ENCODE measurements at regions not wholly inside any gene's neighbourhood (a gene's known extent, or its start where the extent isn't known, plus 50 kb on each side); places are given as distances from the start of the nearest gene placed in this dataset.
"Not testable (repeated sequence)": the region's sequence is repeated elsewhere in the genome, so short reads cannot be mapped to it uniquely, and the experiment has no call there.

DNA sequence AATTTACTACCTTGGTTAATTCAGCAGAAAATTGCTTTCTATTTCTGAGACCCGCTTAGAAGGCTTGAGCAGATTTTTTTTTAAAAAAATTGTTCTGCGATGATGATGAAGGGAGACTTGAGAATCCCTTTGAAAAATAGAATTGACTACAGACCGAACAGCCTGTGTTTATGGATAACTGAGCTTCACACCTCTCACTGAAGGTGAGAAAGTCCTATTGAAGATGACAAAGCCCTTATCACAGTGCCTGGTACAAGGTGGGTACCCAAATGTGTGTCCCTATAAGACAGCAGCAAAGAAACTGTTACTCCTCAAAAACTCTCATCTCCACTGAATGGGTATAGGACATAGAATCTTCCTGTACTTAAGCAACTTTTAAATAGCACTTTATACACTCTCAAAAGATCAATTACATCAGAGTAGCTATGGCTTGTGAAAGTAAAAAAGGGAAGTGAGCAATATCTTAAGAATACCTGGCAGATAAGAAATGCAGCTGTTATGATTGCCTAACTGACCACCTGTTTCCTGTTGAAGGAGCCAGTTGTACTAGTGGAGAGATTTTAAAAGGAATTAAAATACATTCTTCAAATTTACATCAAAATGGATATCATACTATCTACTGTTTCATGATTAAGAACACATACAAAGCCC is 419.7 kb downstream of the CHSY3 start:
- Histone ChIP-seq H3K27me3 (no peaks in the 10 kb centered on the region), H3K4me3 (no peak overlapping the region), H3K27ac (no peak overlapping the region), H3K36me3 (replicated peaks in 1 of 2) (no peaks in the 10 kb centered on the region), H3K9me3 (replicated peaks in 1 of 3) (no peaks in the 10 kb centered on the region), H3K4me1 (replicated peaks in 1 of 2) (no peaks in the 10 kb centered on the region)
- TF ChIP-seq, protein P1, sequence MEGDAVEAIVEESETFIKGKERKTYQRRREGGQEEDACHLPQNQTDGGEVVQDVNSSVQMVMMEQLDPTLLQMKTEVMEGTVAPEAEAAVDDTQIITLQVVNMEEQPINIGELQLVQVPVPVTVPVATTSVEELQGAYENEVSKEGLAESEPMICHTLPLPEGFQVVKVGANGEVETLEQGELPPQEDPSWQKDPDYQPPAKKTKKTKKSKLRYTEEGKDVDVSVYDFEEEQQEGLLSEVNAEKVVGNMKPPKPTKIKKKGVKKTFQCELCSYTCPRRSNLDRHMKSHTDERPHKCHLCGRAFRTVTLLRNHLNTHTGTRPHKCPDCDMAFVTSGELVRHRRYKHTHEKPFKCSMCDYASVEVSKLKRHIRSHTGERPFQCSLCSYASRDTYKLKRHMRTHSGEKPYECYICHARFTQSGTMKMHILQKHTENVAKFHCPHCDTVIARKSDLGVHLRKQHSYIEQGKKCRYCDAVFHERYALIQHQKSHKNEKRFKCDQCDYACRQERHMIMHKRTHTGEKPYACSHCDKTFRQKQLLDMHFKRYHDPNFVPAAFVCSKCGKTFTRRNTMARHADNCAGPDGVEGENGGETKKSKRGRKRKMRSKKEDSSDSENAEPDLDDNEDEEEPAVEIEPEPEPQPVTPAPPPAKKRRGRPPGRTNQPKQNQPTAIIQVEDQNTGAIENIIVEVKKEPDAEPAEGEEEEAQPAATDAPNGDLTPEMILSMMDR (IDR thresholded peaks at IDR 0.05): no peak
- no peak for TF ChIP-seq POLR2A (IDR thresholded peaks at IDR 0.05)
- intact Hi-C loops (cut with DNase I): no loop called here
- DNase-seq: no peak
- 65 to 88% (median 81%) methylated on average over 3 of the region's 3 CpGs for WGBS, 4 donors

DNA sequence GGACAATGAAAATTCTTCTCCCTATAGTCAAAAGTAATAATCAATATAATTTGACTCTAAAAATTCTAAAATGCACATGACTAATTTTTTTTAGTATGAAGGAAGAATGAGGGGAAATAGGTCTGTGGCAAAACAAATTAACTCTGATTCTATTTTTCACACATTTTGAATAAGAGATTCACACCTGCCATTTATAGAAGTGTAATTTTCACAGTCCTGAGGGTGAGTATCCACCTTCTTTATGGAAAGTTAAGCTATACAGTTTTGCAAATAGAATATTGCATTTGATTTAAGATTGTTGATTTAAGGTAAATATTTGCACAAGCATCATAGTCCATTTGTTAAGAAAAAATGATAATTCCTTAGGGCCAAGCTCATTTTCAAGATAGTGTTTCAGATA is 417.7 kb downstream of the CHSY3 start:
- TF ChIP-seq POLR2A (IDR thresholded peaks at IDR 0.05): no peak
- TF ChIP-seq, protein P1 (IDR thresholded peaks at IDR 0.05): no peak
- H3K36me3 ChIP-seq (replicated peaks in 1 of 2): no peaks in the 10 kb centered on the region
- no peaks in the 10 kb centered on the region for H3K9me3 ChIP-seq (replicated peaks in 1 of 3)
- no peaks in the 10 kb centered on the region for H3K4me1 ChIP-seq (replicated peaks in 1 of 2)
- no peaks in the 10 kb centered on the region for H3K27me3 ChIP-seq
- H3K4me3 ChIP-seq: no peak overlapping the region
- DNase-seq: no peak
- intact Hi-C loops (cut with DNase I): no loop called here
- H3K27ac ChIP-seq: no peak overlapping the region

DNA sequence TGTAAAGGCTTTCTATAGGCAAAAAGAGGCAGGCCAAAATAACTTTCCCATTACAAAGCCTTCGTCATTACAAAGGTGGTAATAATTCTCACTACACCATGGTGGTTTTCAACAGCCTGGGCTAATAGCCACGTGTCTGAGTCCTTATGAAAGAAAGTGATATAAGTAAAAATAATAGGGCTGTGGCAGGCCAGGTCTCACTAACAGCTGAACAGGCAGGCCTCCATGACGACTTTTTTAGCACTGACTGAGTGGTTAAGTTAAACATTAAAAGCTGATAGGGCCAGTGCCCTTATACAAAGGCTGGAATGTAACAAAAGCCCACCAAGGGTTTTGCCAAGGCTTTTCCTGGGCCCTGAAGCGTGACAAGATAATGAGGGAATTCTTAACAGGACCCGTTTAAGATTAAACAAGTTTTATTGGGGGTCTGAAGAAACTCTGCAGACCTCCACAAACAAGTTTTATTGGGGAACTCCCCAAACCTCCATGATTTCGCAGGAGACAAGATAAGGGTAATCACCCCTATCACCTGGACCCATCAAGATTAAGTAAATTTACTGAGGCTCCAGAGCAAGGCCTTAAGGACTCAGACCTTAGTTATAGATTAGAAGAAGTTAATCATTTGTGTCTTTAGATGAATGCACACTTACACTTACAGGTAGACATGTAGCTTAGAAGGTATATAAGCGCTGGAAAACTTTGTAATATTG is 412.9 kb downstream of the CHSY3 start:
- Histone ChIP-seq H3K36me3 (replicated peaks in 1 of 2) (no peaks in the 10 kb centered on the region), H3K4me1 (replicated peaks in 1 of 2) (no peaks in the 10 kb centered on the region), H3K9me3 (replicated peaks in 1 of 3) (no peaks in the 10 kb centered on the region), H3K4me3 (no peak overlapping the region), H3K27ac (no peak overlapping the region), H3K27me3 (no peaks in the 10 kb centered on the region)
- intact Hi-C loops (cut with DNase I): no loop called here
- TF ChIP-seq POLR2A (IDR thresholded peaks at IDR 0.05): no peak
- TF ChIP-seq, protein P1 (IDR thresholded peaks at IDR 0.05): no peak
- no peak for DNase-seq
- WGBS, 4 donors: 56 to 70% (median 65%) methylated on average over 7 of the region's 7 CpGs

DNA sequence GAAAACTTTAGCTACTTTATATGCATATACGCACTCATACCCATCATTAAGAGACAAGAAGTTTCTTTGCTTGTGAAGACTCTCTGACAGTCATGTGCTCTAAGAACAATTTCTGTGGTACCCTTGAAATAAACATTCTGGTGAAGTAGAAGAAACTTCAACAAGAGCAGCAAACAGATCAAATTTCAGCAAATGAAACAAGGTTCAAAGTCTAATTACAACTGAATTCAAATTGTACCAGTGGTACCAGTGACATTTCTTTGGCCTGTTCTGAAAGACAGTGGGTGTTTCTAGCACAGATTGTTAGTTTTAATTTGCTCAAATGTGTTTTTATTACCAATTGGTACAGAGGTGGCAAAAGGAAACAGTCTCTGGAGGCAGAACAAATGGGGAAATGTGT is 391.0 kb downstream of the CHSY3 start:
- TF ChIP-seq, protein P1 (IDR thresholded peaks at IDR 0.05): no peak
- no peak for TF ChIP-seq POLR2A (IDR thresholded peaks at IDR 0.05)
- no peak overlapping the region for H3K4me3 ChIP-seq
- intact Hi-C loops (cut with DNase I): no loop called here
- 94 to 100% (median 97%) methylated on average over 1 of the region's 1 CpG for WGBS, 4 donors
- no peak overlapping the region for H3K27ac ChIP-seq
- no peaks in the 10 kb centered on the region for H3K9me3 ChIP-seq (replicated peaks in 1 of 3)
- no peaks in the 10 kb centered on the region for H3K4me1 ChIP-seq (replicated peaks in 1 of 2)
- DNase-seq: no peak
- no peaks in the 10 kb centered on the region for H3K27me3 ChIP-seq
- H3K36me3 ChIP-seq (replicated peaks in 1 of 2): no peaks in the 10 kb centered on the region

DNA sequence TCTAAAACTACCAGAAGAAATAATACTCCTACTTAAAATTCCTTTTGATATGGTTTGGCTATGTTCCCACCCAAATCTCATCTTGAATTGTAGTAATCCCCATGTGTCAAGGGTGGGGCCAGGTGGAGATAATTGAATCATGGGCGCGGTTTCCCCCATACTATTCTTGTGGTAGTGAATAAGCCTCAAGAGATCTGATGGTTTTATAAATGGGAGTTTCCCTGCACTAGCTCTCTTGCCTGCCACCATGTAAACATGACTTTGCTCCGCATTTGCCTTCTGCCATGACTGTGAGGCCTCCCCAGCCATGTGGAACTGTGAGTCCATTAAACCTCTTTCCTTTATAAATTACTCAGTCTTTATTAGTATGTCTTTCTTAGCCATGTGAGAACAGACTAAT is 390.5 kb downstream of the CHSY3 start:
- H3K4me1 ChIP-seq (replicated peaks in 1 of 2); H3K4me3 ChIP-seq; H3K36me3 ChIP-seq (replicated peaks in 1 of 2); H3K27me3 ChIP-seq; intact Hi-C loops (cut with DNase I); DNase-seq; H3K27ac ChIP-seq; H3K9me3 ChIP-seq (replicated peaks in 1 of 3): not testable (repeated sequence)
- WGBS, 4 donors: 94 to 97% (median 96%) methylated on average over 3 of the region's 3 CpGs
